Pulmonary artery endothelial cell (primary cell): ENCODE measurements at regions not wholly inside any gene's neighbourhood (a gene's known extent, or its start where the extent isn't known, plus 50 kb on each side); places are given as distances from the start of the nearest gene placed in this dataset.

Source experiments
- DNase-seq: peaks from one replicate; pipeline ENCODE4 v3.0.0-alpha.2; 2011; ENCODE audit warnings: low read depth, low spot score

GRCh38 chr2:12251121-12251520 is 465.6 kb upstream of the TRIB2 start:
- DNase-seq: no peak

- DNase-seq: no peak
Observed at GRCh38 chr2:12251749-12252148, 465.0 kb upstream of the TRIB2 start.

- DNase-seq: no peak
Observed at GRCh38 chr2:12253167-12253778, 463.5 kb upstream of the TRIB2 start.

GRCh38 chr2:12254280-12254860 is 462.4 kb upstream of the TRIB2 start:
- no peak for DNase-seq

- no peak for DNase-seq
Observed at GRCh38 chr2:12256206-12256605, 460.5 kb upstream of the TRIB2 start.

- no peak for DNase-seq
Observed at GRCh38 chr2:12257476-12257875, 459.3 kb upstream of the TRIB2 start.

- DNase-seq: no peak
Observed at GRCh38 chr2:12259493-12259892, 457.2 kb upstream of the TRIB2 start.

- no peak for DNase-seq
Observed at GRCh38 chr2:12261986-12262680, 454.6 kb upstream of the TRIB2 start.

- no peak for DNase-seq
Observed at GRCh38 chr2:12262681-12263436, 453.9 kb upstream of the TRIB2 start.

GRCh38 chr2:12263730-12264129 is 453.0 kb upstream of the TRIB2 start:
- DNase-seq: no peak

- DNase-seq: no peak
Observed at GRCh38 chr2:12264146-12264545, 452.6 kb upstream of the TRIB2 start.

- DNase-seq: no peak
Observed at GRCh38 chr2:12265646-12266045, 451.1 kb upstream of the TRIB2 start.

- DNase-seq: no peak
Observed at GRCh38 chr2:12267042-12267441, 449.7 kb upstream of the TRIB2 start.

- DNase-seq: no peak
Observed at GRCh38 chr2:12269041-12269972, 447.4 kb upstream of the TRIB2 start.

- DNase-seq: no peak
Observed at GRCh38 chr2:12270876-12271588, 445.7 kb upstream of the TRIB2 start.

GRCh38 chr2:12271589-12271984 is 445.1 kb upstream of the TRIB2 start:
- no peak for DNase-seq

- no peak for DNase-seq
Observed at GRCh38 chr2:12273111-12273510, 443.6 kb upstream of the TRIB2 start.

- no peak for DNase-seq
Observed at GRCh38 chr2:12274591-12274990, 442.1 kb upstream of the TRIB2 start.

GRCh38 chr2:12277241-12278034 is 439.3 kb upstream of the TRIB2 start:
- no peak for DNase-seq
